Heart left ventricle (tissue), 13 donors: ENCODE measurements at regions not wholly inside any gene's neighbourhood (a gene's known extent, or its start where the extent isn't known, plus 50 kb on each side); places are given as distances from the start of the nearest gene placed in this dataset.

ENCODE experiments used
- CTCF ChIP-seq, 12 donors: fragments of 200-600 bp; sonication (generic) in 4 of 12; IDR thresholded peaks; one replicate each; pipeline versions ENCODE4 v1.5.0 to v1.8.0; 2018 to 2022; ENCODE audit warnings: antibody characterized with exemption in 12 of 12, mild to moderate bottlenecking in 5 of 12
- POLR2A ChIP-seq, 2 donors: fragments of 450-650 bp; IDR thresholded peaks; one replicate each; pipeline ENCODE4 v1.6.1; 2017; ENCODE audit warnings: antibody characterized with exemption in 2 of 2, mild to moderate bottlenecking in 2 of 2, moderate library complexity in 2 of 2
- donor health status: ischemic (EF 13 %, LVEDD 7.1; RV severe dilation, severe dysfunction).
- donor health status: DM: no; HTN: yes; CAD: no.
- donor health status: DM: no; HTN: no; CAD: no.
- donor health status: ischemic (EF 25% LVEDD 6.9; RV normal size, moderate dysfunction).
- donor health status: ischemic (EF 25% LVEDD 5.7; RV mildly dilated, moderate dysfunction).
- donor health status: ischemic (EF 35%, LVEDD 5.7; RV mildly dilated, moderate dysfunction).
- donor health status: nonischemic (EF 11% LVEDD 7.7; RV severe dilation, severe dysfunction).
- donor health status: DM: yes; HTN: yes; CAD: no.
- donor health status: PGD.
- donor health status: ischemic (EF 29% LVEDD 5.4; RV normal size, mild dysfunction).
- donor health status: nonischemic (EF 23%, LVEDD 6.1; RV moderate dilation, normal function).

- TF ChIP-seq CTCF (IDR thresholded peaks at IDR 0.05) (no peak), POLR2A (IDR thresholded peaks at IDR 0.05) (no peak)
These were observed 479.7 kb upstream of the PCDH15 start for GRCh38 chr10:55280696-55281095.
